ENCODE measurements at regions not wholly inside any gene's neighbourhood (a gene's known extent, or its start where the extent isn't known, plus 50 kb on each side); places are given as distances from the start of the nearest gene placed in this dataset.

DNA sequence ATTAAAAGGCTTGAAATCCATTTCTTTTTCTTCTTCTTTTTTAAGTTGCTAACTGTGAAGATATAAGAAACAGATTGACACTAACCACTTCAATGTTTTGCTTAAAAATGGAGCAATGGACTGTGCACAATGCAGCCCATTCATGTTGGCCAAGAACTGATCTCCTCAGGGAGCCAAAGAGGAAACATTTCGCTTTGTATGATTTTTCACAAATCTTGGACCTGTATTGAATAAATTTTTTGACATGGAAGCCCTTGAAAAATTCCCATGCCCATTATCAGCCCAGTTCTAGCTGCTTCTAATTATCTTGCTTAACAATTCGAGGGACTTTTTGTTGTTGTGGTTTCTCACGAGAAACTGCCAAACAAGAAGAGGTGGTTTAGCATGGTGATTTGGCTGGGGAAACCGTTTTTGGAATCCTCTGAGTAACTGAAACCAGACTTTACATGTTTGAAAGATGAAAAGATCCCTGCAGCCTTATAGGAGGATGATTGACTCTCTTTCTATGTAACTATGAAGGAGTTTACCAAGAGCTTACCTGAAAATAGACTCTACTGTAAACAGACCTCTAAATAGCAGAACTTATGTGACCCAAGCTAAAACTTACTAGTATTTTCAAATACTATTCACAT lies 1389.4 kb upstream of the GOT2 start:
- TF ChIP-seq RFX5 (IDR thresholded peaks at IDR 0.05; ENCODE audit: low read length), result no peak
- TF ChIP-seq, protein P1, sequence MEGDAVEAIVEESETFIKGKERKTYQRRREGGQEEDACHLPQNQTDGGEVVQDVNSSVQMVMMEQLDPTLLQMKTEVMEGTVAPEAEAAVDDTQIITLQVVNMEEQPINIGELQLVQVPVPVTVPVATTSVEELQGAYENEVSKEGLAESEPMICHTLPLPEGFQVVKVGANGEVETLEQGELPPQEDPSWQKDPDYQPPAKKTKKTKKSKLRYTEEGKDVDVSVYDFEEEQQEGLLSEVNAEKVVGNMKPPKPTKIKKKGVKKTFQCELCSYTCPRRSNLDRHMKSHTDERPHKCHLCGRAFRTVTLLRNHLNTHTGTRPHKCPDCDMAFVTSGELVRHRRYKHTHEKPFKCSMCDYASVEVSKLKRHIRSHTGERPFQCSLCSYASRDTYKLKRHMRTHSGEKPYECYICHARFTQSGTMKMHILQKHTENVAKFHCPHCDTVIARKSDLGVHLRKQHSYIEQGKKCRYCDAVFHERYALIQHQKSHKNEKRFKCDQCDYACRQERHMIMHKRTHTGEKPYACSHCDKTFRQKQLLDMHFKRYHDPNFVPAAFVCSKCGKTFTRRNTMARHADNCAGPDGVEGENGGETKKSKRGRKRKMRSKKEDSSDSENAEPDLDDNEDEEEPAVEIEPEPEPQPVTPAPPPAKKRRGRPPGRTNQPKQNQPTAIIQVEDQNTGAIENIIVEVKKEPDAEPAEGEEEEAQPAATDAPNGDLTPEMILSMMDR (IDR thresholded peaks at IDR 0.05), result no peak
- TF ChIP-seq, protein P2, sequence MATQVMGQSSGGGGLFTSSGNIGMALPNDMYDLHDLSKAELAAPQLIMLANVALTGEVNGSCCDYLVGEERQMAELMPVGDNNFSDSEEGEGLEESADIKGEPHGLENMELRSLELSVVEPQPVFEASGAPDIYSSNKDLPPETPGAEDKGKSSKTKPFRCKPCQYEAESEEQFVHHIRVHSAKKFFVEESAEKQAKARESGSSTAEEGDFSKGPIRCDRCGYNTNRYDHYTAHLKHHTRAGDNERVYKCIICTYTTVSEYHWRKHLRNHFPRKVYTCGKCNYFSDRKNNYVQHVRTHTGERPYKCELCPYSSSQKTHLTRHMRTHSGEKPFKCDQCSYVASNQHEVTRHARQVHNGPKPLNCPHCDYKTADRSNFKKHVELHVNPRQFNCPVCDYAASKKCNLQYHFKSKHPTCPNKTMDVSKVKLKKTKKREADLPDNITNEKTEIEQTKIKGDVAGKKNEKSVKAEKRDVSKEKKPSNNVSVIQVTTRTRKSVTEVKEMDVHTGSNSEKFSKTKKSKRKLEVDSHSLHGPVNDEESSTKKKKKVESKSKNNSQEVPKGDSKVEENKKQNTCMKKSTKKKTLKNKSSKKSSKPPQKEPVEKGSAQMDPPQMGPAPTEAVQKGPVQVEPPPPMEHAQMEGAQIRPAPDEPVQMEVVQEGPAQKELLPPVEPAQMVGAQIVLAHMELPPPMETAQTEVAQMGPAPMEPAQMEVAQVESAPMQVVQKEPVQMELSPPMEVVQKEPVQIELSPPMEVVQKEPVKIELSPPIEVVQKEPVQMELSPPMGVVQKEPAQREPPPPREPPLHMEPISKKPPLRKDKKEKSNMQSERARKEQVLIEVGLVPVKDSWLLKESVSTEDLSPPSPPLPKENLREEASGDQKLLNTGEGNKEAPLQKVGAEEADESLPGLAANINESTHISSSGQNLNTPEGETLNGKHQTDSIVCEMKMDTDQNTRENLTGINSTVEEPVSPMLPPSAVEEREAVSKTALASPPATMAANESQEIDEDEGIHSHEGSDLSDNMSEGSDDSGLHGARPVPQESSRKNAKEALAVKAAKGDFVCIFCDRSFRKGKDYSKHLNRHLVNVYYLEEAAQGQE (IDR thresholded peaks at IDR 0.05; ENCODE audit: low read depth, low read length), result no peak
- TF ChIP-seq SMC3 (IDR thresholded peaks at IDR 0.05; ENCODE audit: low read depth, low read length), result no peak
- TF ChIP-seq GABPA (IDR thresholded peaks at IDR 0.05; ENCODE audit: low read depth), result no peak
- TF ChIP-seq FOXJ3 (CRISPR knock-in tag; IDR thresholded peaks at IDR 0.05), result no peak

Measured in SK-N-SH (cell line).